Neural cell (in vitro differentiated cells): ENCODE measurements at regions not wholly inside any gene's neighbourhood (a gene's known extent, or its start where the extent isn't known, plus 50 kb on each side); places are given as distances from the start of the nearest gene placed in this dataset.
"Not testable (repeated sequence)": the region's sequence is repeated elsewhere in the genome, so short reads cannot be mapped to it uniquely, and the experiment has no call there.

ENCODE experiments used
- H2AFZ ChIP-seq: fragments of 200-600, 300-800 bp; sonication (generic), shearing (Covaris generic); 2 replicates; pipeline ENCODE4 v1.6.0; 2014; ENCODE audit warnings: low read depth, mild to moderate bottlenecking, antibody characterized with exemption, low read length, moderate library complexity
- H3F3A ChIP-seq: fragments of 200-600 bp; shearing (Covaris generic); 2 replicates; pipeline ENCODE4 v1.6.1; 2016; ENCODE audit warnings: mild to moderate bottlenecking, moderate library complexity, mixed read lengths, antibody characterized with exemption, low read length; ENCODE audit not compliant: insufficient read depth, poor library complexity, severe bottlenecking
- H3K27ac ChIP-seq: fragments of 200-600, 300-800 bp; sonication (generic), shearing (Covaris generic); 2 replicates; pipeline ENCODE4 v1.5.1; 2014; ENCODE audit warnings: mild to moderate bottlenecking, low read length, moderate library complexity
- H3K27me3 ChIP-seq: fragments of 300-800, 200-600 bp; sonication (generic), shearing (Covaris generic); 2 replicates; pipeline ENCODE4 v1.6.0; 2014; ENCODE audit warnings: mild to moderate bottlenecking, low read depth, low read length, moderate library complexity; ENCODE audit not compliant: insufficient read depth
- H3K36me3 ChIP-seq: fragments of 300-800, 200-600 bp; sonication (generic), shearing (Covaris generic); 2 replicates; pipeline ENCODE4 v1.5.1; 2014; ENCODE audit warnings: mild to moderate bottlenecking, antibody characterized with exemption, low read length, moderate library complexity; ENCODE audit not compliant: insufficient read depth
- H3K4me2 ChIP-seq: fragments of 300-800, 200-600 bp; sonication (generic), shearing (Covaris generic); 2 replicates; pipeline ENCODE4 v1.6.0; 2014; ENCODE audit warnings: mild to moderate bottlenecking, low read length
- H3K4me3 ChIP-seq: fragments of 300-800, 200-600 bp; sonication (generic), shearing (Covaris generic); 2 replicates; pipeline ENCODE4 v1.5.1; 2014; ENCODE audit warnings: mild to moderate bottlenecking, low read length, moderate library complexity
- H3K79me2 ChIP-seq: fragments of 200-600 bp; shearing (Covaris generic); replicated peaks from 2 replicates; pipeline ENCODE4 v1.6.0; 2014; ENCODE audit warnings: mild to moderate bottlenecking, low read length, moderate library complexity; ENCODE audit not compliant: insufficient read depth
- H3K9ac ChIP-seq: fragments of 300-800, 200-600 bp; sonication (generic), shearing (Covaris generic); 2 replicates; pipeline ENCODE4 v1.6.1; 2016; ENCODE audit warnings: mild to moderate bottlenecking, low read length, mixed read lengths
- H3K9me2 ChIP-seq: fragments of 200-600 bp; shearing (Covaris generic); 2 replicates; pipeline ENCODE4 v1.6.1; 2016; ENCODE audit warnings: mild to moderate bottlenecking, low read length, mixed read lengths; ENCODE audit not compliant: insufficient read depth
- H3K9me3 ChIP-seq: fragments of 200-600, 300-800 bp; sonication (generic), shearing (Covaris generic); 2 replicates; pipeline ENCODE4 v1.6.1; 2016; ENCODE audit warnings: mild to moderate bottlenecking, mixed run types, low read length, moderate library complexity, mixed read lengths
- H4K20me1 ChIP-seq: fragments of 200-600 bp; shearing (Covaris generic); 2 replicates; pipeline ENCODE4 v1.6.1; 2016; ENCODE audit warnings: mild to moderate bottlenecking, mixed run types; ENCODE audit not compliant: insufficient read depth
- EP300 ChIP-seq: fragments of 450-650 bp; conservative IDR thresholded peaks from 2 replicates; pipeline ENCODE4 v1.6.1; 2014; ENCODE audit warnings: antibody characterized with exemption, mild to moderate bottlenecking, moderate library complexity; ENCODE audit not compliant: poor library complexity, severe bottlenecking
- EZH2 ChIP-seq: fragments of 200-600, 300-800 bp; shearing (Covaris generic), sonication (generic); IDR thresholded peaks from 2 replicates; pipeline ENCODE4 v1.6.1; 2014; ENCODE audit warnings: antibody characterized with exemption, low read length, borderline replicate concordance, mild to moderate bottlenecking; ENCODE audit not compliant: insufficient read depth, poor library complexity, severe bottlenecking
- MXI1 ChIP-seq: fragments of 450-650 bp; conservative IDR thresholded peaks from 2 replicates; pipeline ENCODE4 v1.6.1; 2014; ENCODE audit warnings: antibody characterized with exemption, mild to moderate bottlenecking; ENCODE audit not compliant: poor library complexity, severe bottlenecking
- POLR2AphosphoS5 ChIP-seq: IDR thresholded peaks from 2 replicates; pipeline ENCODE4 v1.6.1; 2012
- RAD21 ChIP-seq: fragments of 450-650 bp; conservative IDR thresholded peaks from 2 replicates; pipeline ENCODE4 v1.6.1; 2014; ENCODE audit warnings: antibody characterized with exemption, mild to moderate bottlenecking, moderate library complexity
- SMC3 ChIP-seq: fragments of 450-650 bp; conservative IDR thresholded peaks from 2 replicates; pipeline ENCODE4 v1.6.1; 2014; ENCODE audit warnings: antibody characterized with exemption, mild to moderate bottlenecking, moderate library complexity; ENCODE audit not compliant: poor library complexity
- TAF1 ChIP-seq: IDR thresholded peaks from 2 replicates; pipeline ENCODE4 v1.6.1; 2012; ENCODE audit warnings: low read depth
- TF ChIP-seq, protein P1 (sequence below): fragments of 450-650 bp; IDR thresholded peaks from 2 replicates; pipeline ENCODE4 v1.5.1; 2014; ENCODE audit warnings: antibody characterized with exemption, mild to moderate bottlenecking, moderate library complexity; ENCODE audit not compliant: poor library complexity, severe bottlenecking
- TF ChIP-seq, protein P2 (sequence below): IDR thresholded peaks from 2 replicates; pipeline ENCODE4 v1.6.1; 2012; ENCODE audit warnings: borderline replicate concordance

- Histone ChIP-seq H2AFZ (no peak overlapping the region), H3K79me2 (no peaks in the 10 kb centered on the region), H3K9ac (no peak overlapping the region), H3K36me3 (no peaks in the 10 kb centered on the region), H4K20me1 (no peaks in the 10 kb centered on the region), H3F3A (no peaks in the 10 kb centered on the region), H3K4me2 (no peak overlapping the region), H3K9me2 (no peaks in the 10 kb centered on the region), H3K27me3 (no peaks in the 10 kb centered on the region), H3K4me3 (peak overlapping the region; percentile 10), H3K9me3 (no peaks in the 10 kb centered on the region), H3K27ac (no peak overlapping the region)
- TF ChIP-seq MXI1 (no peak), POLR2AphosphoS5 (peak; percentile 14)
Measured at GRCh38 chr5:10880934-10881333, 119.9 kb upstream of the DAP start.

DNA sequence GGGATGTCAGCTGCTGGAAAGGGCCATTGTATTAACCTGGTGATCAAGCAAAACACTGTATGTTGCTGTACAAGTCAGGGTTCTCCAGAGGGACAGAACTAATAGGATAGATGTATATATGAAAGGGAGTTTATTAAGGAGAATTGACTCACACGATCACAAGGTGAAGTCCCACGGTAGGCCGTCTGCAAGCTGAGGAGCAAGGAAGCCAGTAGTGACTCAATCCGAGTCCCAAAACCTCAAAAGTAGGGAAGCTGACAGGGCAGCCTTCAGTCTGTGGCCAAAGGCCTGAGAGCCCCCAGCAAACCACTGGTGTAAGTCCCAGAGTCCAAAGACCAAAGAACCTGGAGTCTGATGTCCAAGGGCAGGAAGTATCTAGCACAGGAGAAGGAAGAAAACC, 116.0 kb upstream of the DAP start:
- not testable (repeated sequence) for H3K9me2 ChIP-seq, H4K20me1 ChIP-seq, H3K36me3 ChIP-seq, H3K27me3 ChIP-seq, H3K9me3 ChIP-seq, H3F3A ChIP-seq, H3K4me2 ChIP-seq, H3K27ac ChIP-seq, H3K79me2 ChIP-seq, H3K9ac ChIP-seq, H2AFZ ChIP-seq, H3K4me3 ChIP-seq

- H3K27me3 ChIP-seq, result no peaks in the 10 kb centered on the region
- no peak for TF ChIP-seq RAD21
- TF ChIP-seq POLR2AphosphoS5, result no peak
- TF ChIP-seq TAF1, result no peak
- TF ChIP-seq EP300, result no peak
- no peak for TF ChIP-seq SMC3
- TF ChIP-seq EZH2, result no peak
- no peak for TF ChIP-seq MXI1
- TF ChIP-seq, protein P1, sequence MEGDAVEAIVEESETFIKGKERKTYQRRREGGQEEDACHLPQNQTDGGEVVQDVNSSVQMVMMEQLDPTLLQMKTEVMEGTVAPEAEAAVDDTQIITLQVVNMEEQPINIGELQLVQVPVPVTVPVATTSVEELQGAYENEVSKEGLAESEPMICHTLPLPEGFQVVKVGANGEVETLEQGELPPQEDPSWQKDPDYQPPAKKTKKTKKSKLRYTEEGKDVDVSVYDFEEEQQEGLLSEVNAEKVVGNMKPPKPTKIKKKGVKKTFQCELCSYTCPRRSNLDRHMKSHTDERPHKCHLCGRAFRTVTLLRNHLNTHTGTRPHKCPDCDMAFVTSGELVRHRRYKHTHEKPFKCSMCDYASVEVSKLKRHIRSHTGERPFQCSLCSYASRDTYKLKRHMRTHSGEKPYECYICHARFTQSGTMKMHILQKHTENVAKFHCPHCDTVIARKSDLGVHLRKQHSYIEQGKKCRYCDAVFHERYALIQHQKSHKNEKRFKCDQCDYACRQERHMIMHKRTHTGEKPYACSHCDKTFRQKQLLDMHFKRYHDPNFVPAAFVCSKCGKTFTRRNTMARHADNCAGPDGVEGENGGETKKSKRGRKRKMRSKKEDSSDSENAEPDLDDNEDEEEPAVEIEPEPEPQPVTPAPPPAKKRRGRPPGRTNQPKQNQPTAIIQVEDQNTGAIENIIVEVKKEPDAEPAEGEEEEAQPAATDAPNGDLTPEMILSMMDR, result no peak
- TF ChIP-seq, protein P2, sequence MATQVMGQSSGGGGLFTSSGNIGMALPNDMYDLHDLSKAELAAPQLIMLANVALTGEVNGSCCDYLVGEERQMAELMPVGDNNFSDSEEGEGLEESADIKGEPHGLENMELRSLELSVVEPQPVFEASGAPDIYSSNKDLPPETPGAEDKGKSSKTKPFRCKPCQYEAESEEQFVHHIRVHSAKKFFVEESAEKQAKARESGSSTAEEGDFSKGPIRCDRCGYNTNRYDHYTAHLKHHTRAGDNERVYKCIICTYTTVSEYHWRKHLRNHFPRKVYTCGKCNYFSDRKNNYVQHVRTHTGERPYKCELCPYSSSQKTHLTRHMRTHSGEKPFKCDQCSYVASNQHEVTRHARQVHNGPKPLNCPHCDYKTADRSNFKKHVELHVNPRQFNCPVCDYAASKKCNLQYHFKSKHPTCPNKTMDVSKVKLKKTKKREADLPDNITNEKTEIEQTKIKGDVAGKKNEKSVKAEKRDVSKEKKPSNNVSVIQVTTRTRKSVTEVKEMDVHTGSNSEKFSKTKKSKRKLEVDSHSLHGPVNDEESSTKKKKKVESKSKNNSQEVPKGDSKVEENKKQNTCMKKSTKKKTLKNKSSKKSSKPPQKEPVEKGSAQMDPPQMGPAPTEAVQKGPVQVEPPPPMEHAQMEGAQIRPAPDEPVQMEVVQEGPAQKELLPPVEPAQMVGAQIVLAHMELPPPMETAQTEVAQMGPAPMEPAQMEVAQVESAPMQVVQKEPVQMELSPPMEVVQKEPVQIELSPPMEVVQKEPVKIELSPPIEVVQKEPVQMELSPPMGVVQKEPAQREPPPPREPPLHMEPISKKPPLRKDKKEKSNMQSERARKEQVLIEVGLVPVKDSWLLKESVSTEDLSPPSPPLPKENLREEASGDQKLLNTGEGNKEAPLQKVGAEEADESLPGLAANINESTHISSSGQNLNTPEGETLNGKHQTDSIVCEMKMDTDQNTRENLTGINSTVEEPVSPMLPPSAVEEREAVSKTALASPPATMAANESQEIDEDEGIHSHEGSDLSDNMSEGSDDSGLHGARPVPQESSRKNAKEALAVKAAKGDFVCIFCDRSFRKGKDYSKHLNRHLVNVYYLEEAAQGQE, result no peak
- no peak overlapping the region for H3K27ac ChIP-seq
- H3K4me2 ChIP-seq, result no peak overlapping the region
- H4K20me1 ChIP-seq, result no peaks in the 10 kb centered on the region
- H3K4me3 ChIP-seq, result no peak overlapping the region
- no peaks in the 10 kb centered on the region for H3F3A ChIP-seq
- H3K79me2 ChIP-seq, result no peaks in the 10 kb centered on the region
- H3K36me3 ChIP-seq, result no peaks in the 10 kb centered on the region
- H3K9me3 ChIP-seq, result no peaks in the 10 kb centered on the region
- no peak overlapping the region for H3K9ac ChIP-seq
- H3K9me2 ChIP-seq, result no peaks in the 10 kb centered on the region
- no peak overlapping the region for H2AFZ ChIP-seq
Measured at GRCh38 chr5:10876006-10876744, 115.1 kb upstream of the DAP start.
